HG03457 (cell line): ENCODE measurements at regions not wholly inside any gene's neighbourhood (a gene's known extent, or its start where the extent isn't known, plus 50 kb on each side); places are given as distances from the start of the nearest gene placed in this dataset.

Source experiments
- ATAC-seq: cut with Tn5 transposase; IDR thresholded peaks from one replicate; pipeline ENCODE4 v1.9.1; 2021; ENCODE audit warnings: moderate number of reproducible peaks; ENCODE audit not compliant: unreplicated experiment

DNA sequence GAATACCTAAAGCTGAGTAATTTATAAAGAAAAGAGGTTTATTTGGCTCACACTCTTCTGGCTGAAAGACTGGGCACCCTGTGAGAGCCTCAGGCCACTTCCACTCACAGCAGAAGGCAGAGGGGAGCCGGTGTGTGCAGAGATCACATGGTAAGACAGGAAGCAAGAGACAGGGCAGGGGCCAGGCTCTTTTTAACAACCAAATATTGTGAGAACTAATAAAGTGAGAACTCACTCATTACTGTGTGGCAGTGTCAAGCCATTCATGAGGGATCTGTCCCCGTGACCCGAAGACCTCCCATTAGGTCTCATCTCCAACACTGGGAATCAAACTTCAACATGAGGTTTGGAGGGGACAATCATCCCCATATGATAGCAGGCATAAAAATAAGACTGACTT is 180.8 kb upstream of the DIO3 start:
- ATAC-seq = no peak

DNA sequence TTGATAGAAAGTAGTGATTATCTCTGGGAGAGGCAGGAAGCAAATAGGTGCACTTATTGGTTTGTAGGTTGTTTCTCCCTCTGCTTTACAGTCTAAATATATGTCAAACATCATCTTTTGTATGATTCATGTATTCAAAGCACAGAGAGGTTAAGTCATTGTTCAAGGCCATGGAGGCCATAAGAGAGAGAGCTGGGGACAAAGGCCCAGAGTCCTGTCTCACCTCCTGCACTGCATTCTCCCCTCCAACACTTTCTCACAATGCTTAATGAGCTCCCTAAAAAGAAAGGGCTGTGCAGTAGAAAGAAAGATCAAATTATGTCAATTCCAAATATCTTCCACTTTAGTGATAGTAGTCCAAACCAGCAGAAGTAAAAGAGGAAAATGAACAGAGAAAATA is 180.4 kb upstream of the DIO3 start:
- ATAC-seq = no peak

DNA sequence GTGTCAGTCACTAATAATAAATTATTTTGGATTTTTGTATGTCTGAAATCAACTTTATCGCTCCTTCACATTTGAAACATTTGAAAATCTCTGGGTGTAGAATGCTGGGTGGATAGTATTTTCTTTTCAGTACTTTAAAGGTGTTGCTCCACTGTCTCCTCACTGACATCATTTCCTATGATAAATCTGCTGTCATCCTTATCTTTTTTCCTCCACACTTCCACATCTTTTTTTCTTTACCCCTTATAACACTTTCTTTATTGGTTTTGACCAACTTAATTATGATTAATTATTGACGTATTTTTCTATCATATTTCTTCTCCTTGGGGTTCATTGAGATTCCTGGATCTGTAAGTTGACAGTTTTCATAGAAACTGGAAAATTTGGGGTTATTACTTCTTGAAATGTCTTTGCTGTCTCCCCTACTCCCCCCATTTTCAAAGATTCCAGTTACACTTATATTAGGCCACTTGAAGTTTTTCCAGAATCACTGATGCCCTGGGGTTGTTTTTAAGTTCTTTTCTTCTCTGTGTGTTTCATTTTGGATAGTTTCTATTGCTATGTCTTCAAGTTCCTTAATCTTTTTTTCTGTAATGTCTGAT is 177.5 kb upstream of the DIO3 start:
- no peak for ATAC-seq

DNA sequence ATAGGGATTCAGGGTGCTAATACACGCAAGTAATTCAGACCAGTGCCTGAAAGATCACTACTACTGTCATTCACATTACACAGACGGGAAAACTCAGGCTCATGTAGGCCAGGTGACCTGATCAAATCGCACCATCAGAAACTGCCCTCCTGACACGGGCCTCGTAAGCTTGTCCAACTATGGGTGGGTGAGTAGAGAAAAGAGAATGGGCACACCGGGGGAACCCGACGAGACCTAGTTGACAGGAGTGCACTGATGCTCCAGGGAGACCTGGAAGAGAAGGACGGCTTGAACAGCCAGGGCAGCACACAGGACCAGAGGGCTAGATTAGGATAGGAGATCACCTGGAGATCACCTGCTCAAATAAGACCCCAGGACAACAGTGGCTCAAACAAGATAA is 166.9 kb upstream of the DIO3 start:
- ATAC-seq = no peak

DNA sequence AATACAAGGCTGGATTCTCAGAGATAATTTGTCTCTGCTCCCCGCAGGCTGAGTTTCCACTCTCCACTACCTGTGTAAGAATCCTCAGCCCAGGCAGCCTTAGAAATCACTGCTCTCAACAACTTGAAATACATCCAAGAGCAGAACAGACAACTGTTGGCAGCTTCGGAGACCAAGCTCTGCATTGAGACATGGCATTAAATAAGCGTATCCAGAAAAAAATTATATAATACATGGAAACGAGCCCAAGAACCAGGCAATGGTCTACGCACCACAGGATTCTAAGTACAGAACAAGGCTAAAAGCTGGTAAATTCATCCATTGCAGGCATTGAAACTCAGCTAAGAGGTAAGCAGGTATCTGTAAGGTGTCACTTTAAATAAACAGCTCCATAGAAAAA is 165.5 kb upstream of the DIO3 start:
- ATAC-seq = no peak

DNA sequence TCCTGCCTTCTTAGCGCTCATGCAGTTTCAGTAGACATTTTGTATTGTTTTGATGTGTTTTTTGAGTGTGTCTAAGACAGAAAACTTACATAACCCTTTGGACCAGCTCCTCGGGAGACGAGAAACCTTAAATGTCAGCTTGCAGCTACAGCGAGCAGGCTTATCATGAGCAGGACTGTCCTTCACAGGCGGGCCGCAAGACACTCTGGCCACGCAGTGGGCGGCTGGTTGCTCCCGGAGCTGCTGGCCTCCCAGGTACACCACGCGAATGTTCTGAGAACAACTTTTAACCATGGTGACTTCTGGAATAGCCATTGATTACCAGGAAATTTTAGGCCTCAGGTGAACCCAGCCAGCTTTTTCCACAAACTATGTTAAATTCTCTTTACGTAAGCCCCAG is 164.1 kb upstream of the DIO3 start:
- no peak for ATAC-seq

DNA sequence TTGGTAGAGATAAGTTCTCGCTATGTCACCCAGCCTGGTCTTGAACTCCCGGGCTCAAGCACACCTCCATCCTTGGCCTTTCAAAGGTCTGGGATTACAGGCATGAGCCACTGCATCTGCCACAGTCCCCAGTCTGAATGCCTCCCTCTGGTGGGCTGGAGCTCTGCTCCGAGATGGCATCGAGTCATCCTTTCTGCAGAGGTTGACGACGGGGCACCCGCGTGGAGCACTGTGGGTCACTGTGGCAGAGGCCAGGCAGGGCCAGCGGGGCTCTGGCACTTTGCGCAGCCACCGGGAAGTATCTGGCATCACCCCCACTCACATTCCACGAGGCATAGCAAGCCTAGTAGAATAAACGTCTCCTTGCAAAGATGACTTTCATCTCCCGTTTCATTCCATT is 163.3 kb upstream of the DIO3 start:
- ATAC-seq = no peak

DNA sequence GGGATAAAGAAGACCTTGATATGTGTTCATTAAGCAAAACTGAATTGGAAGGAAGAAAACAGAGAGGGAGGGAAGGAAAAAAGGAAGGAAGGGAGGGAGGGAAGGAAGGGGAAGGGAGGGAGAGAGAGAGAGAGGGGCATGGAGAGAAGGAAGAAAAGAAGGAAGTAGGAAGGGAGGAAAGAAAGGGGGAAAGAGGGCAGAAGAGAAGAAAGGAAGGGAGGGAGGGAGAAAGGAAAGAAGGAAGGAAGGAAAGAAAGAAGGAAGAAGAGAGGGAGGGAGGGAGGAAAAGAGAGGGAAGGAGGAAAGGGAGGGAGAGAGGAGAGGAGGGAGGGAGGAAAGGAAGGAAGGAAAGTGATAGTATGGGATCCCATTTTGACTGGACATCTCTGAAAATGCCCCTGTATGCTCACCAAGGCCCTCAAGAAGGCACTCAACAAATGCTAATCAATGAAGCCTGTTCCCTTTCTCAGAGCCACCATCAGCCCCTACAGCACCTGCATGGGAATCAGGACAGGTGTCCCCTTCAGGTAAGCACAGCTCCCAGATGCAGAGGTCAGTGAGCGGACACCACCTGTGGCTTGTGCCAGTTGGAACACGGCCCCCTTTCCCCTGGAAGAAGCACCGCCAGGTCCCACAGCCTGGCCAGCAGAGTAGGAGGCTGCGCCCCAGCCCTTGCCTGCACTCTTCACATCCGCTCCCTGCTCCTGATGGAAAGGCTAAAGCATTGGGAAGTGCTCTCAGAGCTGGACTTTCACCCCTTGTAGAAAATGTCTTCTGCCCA is 161.4 kb upstream of the DIO3 start:
- no peak for ATAC-seq

DNA sequence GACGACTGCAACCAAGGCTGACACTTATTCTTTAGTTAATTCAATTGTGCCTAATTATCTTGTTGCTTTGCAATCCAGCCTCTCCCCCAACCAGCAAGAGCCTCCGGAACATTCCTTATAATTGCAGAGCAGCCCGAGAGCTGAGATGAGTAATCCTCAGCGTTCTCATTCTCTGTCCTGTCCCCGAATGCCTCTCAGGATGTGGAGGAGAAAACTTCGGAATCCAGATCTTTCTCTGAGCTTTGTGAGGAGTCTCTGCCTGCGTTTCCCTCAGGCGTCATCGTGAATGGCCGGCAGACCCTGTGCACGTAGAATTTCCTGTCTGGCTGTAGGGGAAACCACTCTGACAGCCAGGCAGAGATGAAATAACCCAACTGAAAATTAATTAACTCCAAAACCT is 160.5 kb upstream of the DIO3 start:
- no peak for ATAC-seq

DNA sequence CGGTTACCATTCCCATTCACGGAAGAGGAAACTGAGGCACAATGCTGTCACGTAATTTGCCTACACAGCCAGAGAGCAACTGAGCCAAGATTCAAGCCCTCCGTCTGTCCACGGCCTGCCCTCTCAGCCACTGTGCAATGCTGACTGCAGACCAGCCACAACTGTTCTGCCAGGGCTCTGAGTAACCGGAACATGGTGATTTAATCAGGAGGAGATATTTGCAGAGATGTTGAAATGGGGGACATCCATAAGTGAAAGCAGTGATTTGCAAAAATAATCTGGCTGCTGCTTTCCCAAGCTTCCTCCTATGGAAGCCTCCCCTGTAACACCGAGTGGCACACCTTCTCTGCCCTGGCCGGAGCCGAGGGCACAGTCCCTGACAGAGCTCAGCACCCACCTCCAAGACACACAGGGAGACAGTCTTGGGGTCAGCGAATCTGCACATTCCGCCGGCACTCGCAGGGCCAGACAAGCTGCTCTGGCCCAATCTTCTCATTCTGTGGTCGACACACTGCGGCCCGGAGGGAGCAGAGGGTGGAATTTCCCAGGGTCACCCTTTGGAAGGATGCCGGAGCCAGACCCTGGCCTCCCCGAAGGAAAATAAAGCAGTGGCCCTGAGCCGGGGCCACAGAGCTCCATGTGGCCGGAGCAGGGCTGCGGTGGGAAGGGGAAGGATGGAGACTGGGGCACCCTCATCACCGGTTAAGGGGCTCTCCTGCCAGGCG is 158.2 kb upstream of the DIO3 start:
- no peak for ATAC-seq

DNA sequence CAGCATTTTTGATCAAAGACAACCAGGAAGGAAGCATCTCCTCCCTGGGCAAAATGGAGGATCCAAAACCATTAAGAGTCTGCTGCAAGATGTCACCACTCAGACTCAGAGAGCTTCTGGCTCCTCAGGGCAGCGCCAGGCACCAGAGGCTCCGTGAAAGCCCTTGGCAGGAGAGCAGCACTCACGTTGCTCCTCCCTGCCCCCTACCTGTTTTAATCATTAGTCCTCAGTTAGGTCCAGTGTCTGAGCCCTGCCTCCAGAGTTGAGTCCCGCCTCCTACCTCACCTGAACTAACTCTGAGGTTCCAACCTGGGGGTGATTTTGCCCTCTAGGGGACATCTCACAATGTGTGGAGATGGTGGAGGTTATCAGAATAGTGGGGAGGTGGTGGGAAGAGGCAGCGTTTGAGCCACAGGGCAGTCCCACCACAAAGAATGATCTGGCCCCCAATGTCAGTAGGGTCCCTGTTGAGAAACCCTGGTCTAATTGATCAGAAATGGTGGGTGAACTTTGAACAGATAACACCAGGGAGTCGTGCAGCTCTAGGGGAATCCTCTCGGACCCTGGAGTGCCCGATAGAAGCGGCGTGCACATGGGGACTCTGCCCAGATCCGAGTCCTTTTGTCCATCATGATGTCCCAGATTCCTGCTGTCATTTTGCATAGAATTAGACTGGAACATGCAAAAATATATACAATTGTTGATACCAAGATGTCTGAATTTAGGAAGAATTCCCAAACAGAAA is 156.7 kb upstream of the DIO3 start:
- no peak for ATAC-seq

DNA sequence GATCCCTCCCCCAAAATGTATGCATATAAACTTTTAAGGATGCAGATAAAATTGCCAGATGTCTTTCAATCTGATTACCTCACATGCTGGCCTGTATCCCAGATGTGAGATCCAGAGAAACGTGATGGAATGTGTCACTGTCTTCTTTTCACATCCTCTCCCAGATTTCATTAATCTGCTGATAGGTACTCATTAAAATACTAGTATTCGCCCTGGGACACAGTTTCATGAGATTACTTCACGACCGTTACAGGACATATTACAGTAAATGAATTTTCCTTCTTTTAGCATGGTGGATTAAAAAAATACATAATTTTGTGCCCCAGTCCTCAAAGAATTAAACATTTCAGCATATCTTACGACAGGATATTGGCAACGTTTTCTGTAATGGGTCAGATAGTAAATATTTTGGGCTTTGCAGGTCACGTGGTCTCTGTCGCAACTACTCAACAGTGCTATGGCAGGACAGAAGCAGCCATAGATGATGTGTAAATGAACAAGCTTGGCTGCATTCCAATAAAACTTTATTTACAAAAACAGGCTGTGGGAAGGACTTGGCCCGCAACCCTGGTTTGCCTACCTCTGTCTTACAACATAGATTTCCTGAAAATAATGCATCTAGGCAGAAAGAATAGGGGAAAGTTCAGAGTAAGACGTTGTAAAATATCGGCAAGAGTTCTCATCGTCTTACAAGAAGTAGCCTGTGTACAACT is 156.0 kb upstream of the DIO3 start:
- no peak for ATAC-seq

DNA sequence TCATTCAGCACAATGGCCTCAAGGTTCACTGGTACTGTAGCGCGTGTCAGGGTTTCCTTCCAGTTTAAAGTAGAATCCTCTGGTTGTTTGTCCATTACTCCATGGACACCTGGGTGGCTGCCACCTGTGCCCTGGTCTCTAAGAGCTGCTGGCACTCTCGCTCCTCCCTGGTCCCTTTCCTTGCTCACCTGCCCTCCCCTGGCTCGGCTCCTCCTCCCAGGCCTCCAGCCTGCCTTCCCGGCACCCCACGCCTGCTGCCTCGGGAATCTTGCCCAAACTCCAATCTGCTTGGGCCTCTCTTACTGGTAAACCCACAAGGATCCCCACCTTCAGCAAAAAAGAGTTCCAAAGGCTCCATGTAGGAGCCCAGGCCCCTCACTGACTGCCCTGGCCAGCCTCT is 154.4 kb upstream of the DIO3 start:
- ATAC-seq = no peak

DNA sequence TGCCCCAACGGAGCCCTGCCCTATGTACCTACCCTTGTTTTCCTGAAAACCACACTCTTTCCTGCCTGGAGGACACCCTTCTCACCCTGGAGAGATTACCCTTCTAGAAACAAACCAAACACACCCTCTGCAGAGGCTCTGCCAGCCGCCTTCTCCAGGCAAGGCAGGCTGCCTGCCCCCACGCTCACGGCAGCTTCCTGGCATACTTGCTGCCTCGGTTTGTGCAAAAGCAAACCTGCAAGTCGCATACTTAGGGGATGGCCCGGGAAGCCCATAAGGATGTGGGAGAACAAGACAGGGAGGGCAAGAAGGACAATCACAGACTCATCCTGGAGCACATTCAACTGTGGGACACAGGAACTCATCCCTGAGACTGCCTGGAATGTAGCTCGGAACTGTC is 154.0 kb upstream of the DIO3 start:
- ATAC-seq = no peak

DNA sequence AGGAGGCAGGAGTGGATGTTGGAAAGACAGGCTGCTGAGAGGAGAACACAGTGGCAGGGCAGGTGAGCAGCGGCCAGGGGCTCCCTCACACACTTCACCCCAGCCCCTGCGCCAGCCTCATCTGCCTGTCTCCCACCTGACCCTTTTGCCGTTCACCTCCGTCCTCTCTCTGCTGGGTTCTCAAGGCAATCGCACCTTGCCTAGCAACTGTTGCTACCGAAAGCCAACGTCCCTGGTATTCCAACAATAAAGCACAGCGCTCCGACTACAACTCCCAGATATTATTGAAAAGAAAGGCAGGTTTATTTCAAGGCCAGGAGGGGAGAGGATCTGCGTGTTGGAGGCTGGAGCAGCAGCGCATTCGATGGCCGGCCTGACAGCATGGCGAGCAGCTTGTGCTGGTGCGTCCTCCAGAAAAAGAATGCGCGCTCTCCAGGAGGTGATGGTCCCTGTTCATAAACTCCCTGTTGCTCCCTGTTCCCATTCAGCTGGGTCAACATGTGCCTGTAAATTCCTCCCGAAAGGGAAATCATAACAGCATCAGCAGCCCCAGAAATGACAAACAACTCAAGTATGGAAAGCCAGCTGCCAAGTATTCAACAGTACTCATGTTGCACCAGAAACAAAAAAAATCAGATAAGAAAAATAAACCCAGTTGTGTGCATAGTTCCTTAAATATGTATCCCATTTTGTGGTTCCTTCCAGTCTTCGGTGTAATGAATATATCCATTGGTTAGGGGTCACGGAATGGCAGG is 153.0 kb upstream of the DIO3 start:
- no peak for ATAC-seq

DNA sequence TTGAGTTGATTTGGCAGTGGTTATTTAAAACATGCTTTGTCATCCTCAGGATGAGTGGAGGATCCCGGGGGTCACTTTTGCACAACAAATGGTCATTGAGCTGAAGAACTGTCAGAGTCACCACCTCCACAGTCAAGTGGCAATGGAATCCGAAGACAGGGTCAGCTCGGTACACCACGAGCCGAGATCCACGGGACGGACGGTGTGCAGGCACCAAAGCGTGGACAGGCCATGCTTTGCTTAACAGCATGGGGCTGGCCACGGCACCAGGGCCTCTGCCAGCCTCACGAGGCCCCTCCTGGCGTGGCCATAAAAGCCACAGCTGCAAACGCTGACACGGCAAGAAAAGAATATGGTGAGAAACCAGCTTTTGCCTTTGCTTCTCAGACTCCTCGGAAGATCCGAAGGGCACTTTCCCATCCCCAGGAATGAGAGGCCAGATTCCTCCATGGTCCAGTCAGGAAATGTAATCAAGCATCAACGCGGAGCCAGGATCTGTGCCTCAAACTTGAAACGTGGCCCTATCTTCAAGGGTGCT is 152.2 kb upstream of the DIO3 start:
- ATAC-seq = no peak

DNA sequence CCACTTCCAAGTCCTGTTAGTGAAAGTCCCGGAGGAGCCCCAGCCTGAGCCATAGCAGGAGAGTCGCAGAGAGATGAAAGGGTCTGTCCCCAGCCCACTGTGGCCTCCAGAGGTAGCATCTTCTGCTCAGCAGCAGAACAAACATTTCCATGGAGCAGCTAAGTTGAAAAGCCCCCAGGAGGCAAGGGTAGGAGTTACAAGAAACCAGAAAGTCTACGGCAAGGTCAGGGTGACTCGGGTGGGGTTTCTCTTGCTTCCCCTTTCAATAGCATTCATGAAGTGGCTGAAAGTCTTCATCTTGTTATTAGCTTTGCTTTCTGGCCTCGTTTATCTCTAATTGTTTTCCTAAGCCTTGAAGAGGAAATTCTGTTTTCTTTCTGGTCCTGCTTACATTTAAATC is 151.2 kb upstream of the DIO3 start:
- no peak for ATAC-seq

DNA sequence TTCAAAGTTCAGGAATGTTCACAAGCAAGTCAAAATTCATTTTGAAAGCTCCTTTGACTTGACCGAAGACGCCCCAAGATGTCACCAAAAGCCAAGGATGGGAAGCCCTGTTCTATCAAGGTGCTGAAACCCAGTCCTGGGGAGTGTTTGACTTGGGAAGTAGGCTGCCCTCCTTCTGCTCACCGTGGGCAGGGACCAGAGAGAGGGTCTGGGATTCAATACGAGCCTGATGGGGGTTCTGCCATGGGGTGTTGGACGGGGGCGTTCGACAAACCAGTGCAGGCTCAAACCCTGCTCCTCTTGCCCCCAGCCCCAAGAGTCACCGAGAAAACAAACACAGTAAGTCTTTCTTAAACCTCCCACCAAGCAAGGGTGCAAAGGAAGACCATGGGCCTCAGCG is 150.1 kb upstream of the DIO3 start:
- ATAC-seq = no peak

DNA sequence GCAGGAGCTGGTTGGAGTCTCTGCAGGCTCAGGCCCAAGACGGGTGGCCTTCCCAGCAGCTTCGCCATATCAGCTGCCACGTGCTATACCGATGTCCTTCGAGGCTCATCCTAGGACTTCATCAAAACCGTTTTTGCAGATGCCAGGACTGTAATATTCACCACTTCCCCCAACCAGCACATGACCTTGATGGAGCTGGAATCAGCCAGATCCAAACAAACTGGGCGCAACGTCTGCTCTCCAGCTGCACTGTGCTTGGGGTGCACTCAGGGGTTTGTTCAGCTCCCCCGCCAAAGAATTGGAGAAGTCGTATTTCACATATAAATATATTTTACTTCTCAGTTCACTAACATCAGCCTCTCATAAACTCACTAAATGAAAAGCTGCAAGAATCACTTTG is 149.5 kb upstream of the DIO3 start:
- no peak for ATAC-seq

DNA sequence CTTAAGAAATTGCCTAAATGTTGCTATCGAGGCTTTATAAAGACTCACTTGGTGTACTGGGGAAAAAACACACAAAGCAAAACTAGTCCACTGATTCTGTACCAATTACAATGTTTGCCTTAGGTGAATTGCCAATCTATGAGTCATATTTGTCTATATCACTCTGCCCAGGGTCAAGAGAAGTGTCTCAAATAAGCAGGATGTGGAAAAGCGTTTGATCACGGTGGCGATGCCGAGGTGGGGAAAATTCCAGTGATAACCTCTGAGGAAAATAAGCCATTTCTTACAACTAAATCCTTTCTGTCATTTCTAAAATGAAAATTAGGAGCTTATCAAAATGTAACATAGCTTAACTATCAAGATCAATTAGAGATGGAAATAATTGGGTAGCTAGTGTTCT is 148.6 kb upstream of the DIO3 start:
- no peak for ATAC-seq
